HG03095 (cell line): ENCODE measurements at regions not wholly inside any gene's neighbourhood (a gene's known extent, or its start where the extent isn't known, plus 50 kb on each side); places are given as distances from the start of the nearest gene placed in this dataset.
A peak's percentile ranks its signal among the peaks of the same experiment; 100 is the strongest.

Experiments used
- ATAC-seq: cut with Tn5 transposase; IDR thresholded peaks from one replicate; pipeline ENCODE4 v1.9.1; 2021; ENCODE audit warnings: moderate library complexity; ENCODE audit not compliant: unreplicated experiment

DNA sequence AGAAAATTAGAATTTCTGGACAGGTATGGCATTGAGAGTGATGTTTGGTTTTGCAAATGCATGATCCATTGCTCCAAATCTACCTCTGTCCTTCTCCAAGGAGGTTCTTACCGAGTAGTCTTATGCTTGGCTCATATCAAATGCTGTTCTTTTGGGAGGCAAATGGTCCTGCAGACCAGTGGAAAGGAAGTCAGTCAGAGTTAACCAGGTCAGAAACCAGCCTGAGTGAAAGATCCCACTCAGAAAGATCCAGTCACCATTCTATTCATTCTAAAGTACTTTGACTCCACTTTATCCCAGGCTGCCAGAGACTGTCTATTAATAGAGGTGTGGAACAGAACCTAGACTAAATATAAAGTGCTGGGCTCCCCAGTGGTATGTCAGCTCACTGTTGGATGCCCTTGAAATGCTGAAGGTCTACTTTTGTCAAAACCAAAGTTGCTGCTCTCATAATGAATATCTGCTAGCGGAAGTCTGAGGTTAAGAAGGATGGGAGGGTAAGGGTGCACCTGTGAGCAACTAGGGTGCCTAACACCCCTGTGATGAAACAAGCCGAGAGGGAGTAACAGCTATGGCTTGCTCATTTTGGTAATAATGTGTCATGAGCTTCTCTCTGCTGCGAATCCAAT is 302.2 kb downstream of the ZNF608 start:
- ATAC-seq: peak; percentile 100

DNA sequence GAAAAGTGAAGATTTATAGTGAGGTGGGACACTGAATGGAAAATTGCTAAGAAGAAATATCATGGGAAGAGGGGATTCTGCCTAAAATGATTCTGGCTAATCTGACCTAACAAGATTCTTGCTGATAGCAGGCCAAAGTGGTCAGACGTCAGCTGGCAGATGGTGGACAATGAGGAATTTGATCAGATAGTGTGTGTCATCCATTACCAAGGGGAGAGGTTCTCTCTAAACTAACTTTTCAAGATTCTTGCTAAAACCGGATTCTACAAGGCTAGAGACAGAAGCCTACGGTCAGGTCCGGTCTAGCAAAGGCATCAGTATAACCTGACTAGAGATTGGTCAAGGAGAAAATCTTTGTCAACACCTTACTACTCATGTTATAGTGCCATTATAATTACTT is 306.0 kb downstream of the ZNF608 start:
- no peak for ATAC-seq

GRCh38 chr5:124439609-124440008 is 306.8 kb downstream of the ZNF608 start:
- ATAC-seq: no peak

DNA sequence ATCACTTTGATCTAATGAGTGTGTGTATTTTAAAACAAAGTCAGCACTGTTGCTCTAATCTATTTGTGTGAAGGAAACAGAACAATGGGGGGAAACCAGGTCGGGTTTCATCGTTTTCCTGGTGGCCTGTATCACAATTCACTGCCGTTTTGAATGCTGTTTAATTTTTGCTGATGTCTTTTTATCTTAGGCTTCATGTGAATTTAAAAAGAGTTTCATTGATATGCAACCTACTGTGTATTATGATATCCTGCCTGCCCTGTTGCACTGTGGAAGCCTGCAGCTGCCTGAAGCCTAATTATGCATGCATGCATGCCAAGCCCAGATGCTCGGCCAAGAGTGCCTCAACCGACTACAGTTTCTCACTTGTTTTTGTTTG is 307.5 kb downstream of the ZNF608 start:
- ATAC-seq: no peak

GRCh38 chr5:124438026-124438902 is 308.2 kb downstream of the ZNF608 start:
- no peak for ATAC-seq

- ATAC-seq: no peak
Measured at GRCh38 chr5:124436294-124436693, 310.1 kb downstream of the ZNF608 start.

DNA sequence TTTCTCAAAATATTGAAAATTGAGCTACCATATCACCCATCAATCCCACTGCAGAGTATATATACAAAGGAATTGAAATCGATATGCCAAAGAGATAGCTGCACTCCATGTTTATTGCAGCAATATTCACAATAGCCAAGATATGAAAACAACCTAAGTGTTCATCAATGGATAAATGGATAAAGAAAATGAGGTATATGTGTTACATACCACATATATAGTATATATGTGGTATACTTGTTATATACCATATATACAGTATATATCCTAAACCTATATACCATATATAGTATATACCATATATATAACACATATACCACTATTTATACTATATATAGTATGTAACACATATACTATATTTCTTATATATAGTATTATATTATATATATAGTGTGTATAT is 313.3 kb downstream of the ZNF608 start:
- no peak for ATAC-seq

DNA sequence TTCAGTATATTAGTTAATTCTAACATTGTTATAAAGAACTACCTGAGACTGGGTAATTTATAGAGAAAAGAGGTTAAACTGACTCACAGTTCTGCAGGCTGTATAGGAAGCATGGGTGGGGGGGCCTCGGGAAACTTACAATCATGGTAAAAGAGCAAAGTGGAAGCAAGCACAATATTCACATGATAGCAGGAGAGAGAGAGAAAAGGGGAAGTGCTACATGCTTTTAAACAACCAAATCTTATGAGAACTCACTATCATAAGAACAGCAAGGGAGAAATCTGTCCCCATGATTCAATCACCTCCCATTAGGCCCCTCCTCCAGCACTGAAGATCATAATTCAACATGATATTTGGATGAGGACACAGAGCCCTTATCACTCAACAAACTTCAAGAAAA is 324.9 kb downstream of the ZNF608 start:
- no peak for ATAC-seq

GRCh38 chr5:124420952-124421351 is 325.5 kb downstream of the ZNF608 start:
- no peak for ATAC-seq

DNA sequence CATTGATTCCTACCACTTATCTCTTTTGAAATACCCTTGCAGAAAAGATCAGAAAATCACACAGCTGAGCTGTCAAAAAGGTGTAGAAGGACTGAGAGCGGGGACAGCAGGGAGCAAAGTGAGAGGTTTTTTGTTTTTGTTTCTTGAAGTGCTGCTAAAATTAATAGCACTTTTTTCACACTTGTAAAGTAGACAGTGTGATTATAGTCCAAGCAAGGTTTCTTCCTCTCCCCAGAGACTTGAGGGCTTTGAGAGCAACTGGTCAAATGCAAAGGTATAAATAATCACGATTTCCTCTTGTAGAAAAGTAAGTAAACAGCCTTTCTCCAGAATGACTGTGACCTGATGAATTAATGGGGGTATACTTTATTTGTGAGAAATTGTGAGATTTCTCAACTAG is 326.9 kb downstream of the ZNF608 start:
- no peak for ATAC-seq

- ATAC-seq: no peak
Measured at GRCh38 chr5:124418390-124418789, 328.0 kb downstream of the ZNF608 start.

GRCh38 chr5:124417196-124417595 is 329.2 kb downstream of the ZNF608 start:
- ATAC-seq: no peak

- no peak for ATAC-seq
Measured at GRCh38 chr5:124416627-124417026, 329.8 kb downstream of the ZNF608 start.

DNA sequence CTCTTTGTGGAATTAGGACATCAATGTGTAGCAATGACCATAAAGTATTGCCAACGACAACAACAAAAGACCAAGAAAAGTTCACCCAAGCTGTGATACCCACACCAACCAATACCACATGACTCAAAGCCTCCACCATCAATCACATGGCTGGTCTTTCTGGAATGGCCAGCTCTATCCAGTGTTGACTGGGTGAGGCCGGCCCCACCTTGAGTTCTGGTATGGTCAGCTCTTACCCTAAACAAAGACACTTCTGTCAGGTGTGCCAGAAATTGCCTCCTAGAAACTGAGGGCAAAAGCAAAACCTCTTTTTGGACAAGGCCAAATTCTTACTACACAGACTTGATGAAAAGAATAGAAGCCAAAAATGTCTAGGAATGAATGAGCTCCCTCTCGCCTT is 331.5 kb downstream of the ZNF608 start:
- ATAC-seq: no peak

- peak; percentile 92 for ATAC-seq
Measured at GRCh38 chr5:124410539-124411488, 335.6 kb downstream of the ZNF608 start.

GRCh38 chr5:124408738-124409453 is 337.5 kb downstream of the ZNF608 start:
- no peak for ATAC-seq

DNA sequence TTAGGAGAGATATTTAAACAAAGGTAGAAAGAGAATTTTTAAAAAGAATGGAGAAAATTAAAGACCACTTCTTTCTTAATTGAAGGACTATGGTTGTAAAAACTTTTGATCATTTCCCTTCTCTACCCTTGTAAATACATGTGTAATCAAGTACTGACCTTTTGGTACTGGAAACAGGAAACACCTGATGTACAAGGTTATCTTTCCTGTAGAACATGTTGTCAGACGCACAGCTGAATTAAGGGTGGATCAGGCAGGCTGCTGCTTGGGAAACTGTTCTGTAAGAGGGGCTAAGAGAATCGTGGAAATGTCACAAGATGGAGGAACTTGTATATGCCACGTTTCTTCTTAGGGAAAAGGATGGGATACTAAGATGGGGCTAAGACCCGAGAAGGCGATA is 341.6 kb downstream of the ZNF608 start:
- no peak for ATAC-seq

GRCh38 chr5:124403281-124403680 is 343.2 kb downstream of the ZNF608 start:
- ATAC-seq: no peak

DNA sequence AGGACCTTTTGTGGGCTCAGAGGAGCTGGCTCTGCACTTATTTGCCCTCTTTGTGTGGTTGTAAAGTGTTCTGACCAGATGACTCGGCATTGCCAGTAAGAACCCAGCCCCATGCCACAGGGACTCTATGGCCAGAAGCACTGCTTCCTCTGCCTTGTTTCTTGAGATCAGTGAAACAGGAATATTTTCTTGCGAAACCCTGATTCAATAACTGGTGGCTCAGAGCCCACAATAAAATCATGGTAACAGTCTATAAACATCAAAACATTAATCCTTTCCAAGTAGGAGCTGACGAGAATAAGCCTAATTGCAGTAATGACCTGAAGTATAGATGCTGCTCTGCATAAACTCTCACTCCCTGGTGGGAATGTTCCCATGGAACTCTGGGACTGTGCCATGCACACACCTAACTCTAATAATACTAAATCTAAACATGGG is 344.3 kb downstream of the ZNF608 start:
- ATAC-seq: no peak

GRCh38 chr5:124401476-124402143 is 344.8 kb downstream of the ZNF608 start:
- ATAC-seq: no peak
